Endodermal cell (in vitro differentiated cells): ENCODE measurements at regions not wholly inside any gene's neighbourhood (a gene's known extent, or its start where the extent isn't known, plus 50 kb on each side); places are given as distances from the start of the nearest gene placed in this dataset.

Experiments
- DNase-seq: peaks from one replicate; pipeline ENCODE4 v3.0.0-alpha.2; 2017
- H3K27ac ChIP-seq: 2 replicates; pipeline ENCODE4 v1.5.1; 2013; ENCODE audit warnings: mild to moderate bottlenecking, low read depth, low read length, moderate library complexity
- H3K27me3 ChIP-seq: 2 replicates; pipeline ENCODE4 v1.6.1; 2013; ENCODE audit warnings: mild to moderate bottlenecking, low read length, moderate library complexity; ENCODE audit not compliant: insufficient read depth, control insufficient read depth, poor library complexity, severe bottlenecking
- H3K36me3 ChIP-seq: 2 replicates; pipeline ENCODE4 v1.7.0; 2013; ENCODE audit warnings: mild to moderate bottlenecking, low read length, moderate library complexity; ENCODE audit not compliant: control insufficient read depth, insufficient read depth
- H3K4me1 ChIP-seq: one replicate; pipeline ENCODE4 v1.7.0; 2013; ENCODE audit warnings: low read length; ENCODE audit not compliant: control insufficient read depth, insufficient read depth
- H3K4me3 ChIP-seq: 2 replicates; pipeline ENCODE4 v1.5.1; 2013; ENCODE audit warnings: mild to moderate bottlenecking, low read length, moderate library complexity
- H3K9ac ChIP-seq: 2 replicates; pipeline ENCODE4 v1.6.1; 2013; ENCODE audit warnings: mild to moderate bottlenecking, low read length, moderate library complexity; ENCODE audit not compliant: poor library complexity, severe bottlenecking; ENCODE audit errors: extremely low read depth
- H3K9me3 ChIP-seq: 2 replicates; pipeline ENCODE4 v1.6.1; 2013; ENCODE audit warnings: mild to moderate bottlenecking, low read length, moderate library complexity; ENCODE audit not compliant: control insufficient read depth
- H3K27ac Mint-ChIP-seq: 2 replicates; pipeline ENCODE4 v1.8.0; 2020; ENCODE audit warnings: mixed read lengths
- H3K27me3 Mint-ChIP-seq: 2 replicates; pipeline ENCODE4 v1.8.0; 2021; ENCODE audit warnings: mild to moderate bottlenecking, mixed read lengths; ENCODE audit not compliant: insufficient read depth
- H3K36me3 Mint-ChIP-seq: 2 replicates; pipeline ENCODE4 v1.8.0; 2020; ENCODE audit warnings: low read depth, mixed read lengths
- H3K4me1 Mint-ChIP-seq: 2 replicates; pipeline ENCODE4 v1.8.0; 2020; ENCODE audit warnings: mixed read lengths
- H3K4me3 Mint-ChIP-seq: 2 replicates; pipeline ENCODE4 v1.8.0; 2020; ENCODE audit warnings: mild to moderate bottlenecking, moderate library complexity, mixed read lengths
- H3K9me3 Mint-ChIP-seq: 2 replicates; pipeline ENCODE4 v1.8.0; 2020; ENCODE audit warnings: mild to moderate bottlenecking, mixed read lengths
- WGBS, 2 experiments: methylation state at CpG; one replicate each; pipeline versions ENCODE4 v1.1.5 to v1.1.7; 2013; ENCODE audit warnings: missing lambda C conversion rate in 2 of 2, mixed read lengths in 1 of 2; ENCODE audit not compliant: insufficient coverage in 1 of 2, insufficient read length in 1 of 2; 5-methylcytosine and 5-hydroxymethylcytosine counted together
- TF ChIP-seq, protein P1 (sequence below): fragments of 200-600 bp; sonication (generic); conservative IDR thresholded peaks from 2 replicates; pipeline ENCODE4 v1.5.0; 2021; ENCODE audit warnings: antibody characterized with exemption, mild to moderate bottlenecking

DNA sequence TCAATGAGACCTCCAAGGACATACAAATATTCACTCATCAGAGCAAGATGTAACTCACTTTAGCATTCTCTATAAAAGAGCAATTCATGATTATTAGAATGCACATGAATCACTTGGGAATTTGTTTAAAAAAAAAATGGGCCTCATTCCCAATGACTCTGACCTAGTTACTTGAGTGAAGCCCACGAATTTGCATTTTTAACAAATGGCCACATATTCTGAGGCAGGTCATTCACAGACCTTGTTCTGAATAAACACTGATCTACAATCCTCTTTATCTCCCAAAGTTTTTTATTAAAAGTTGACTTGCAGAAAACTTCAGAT lies 255.1 kb upstream of the VEGFC start:
- Mint-ChIP-seq H3K27me3 (no peaks in the 10 kb centered on the region), H3K4me1 (peaks cover 5% of the 10 kb centered on the region), H3K36me3 (no peaks in the 10 kb centered on the region), H3K4me3 (no peak overlapping the region), H3K9me3 (no peaks in the 10 kb centered on the region), H3K27ac (no peak overlapping the region)
- TF ChIP-seq, protein P1, sequence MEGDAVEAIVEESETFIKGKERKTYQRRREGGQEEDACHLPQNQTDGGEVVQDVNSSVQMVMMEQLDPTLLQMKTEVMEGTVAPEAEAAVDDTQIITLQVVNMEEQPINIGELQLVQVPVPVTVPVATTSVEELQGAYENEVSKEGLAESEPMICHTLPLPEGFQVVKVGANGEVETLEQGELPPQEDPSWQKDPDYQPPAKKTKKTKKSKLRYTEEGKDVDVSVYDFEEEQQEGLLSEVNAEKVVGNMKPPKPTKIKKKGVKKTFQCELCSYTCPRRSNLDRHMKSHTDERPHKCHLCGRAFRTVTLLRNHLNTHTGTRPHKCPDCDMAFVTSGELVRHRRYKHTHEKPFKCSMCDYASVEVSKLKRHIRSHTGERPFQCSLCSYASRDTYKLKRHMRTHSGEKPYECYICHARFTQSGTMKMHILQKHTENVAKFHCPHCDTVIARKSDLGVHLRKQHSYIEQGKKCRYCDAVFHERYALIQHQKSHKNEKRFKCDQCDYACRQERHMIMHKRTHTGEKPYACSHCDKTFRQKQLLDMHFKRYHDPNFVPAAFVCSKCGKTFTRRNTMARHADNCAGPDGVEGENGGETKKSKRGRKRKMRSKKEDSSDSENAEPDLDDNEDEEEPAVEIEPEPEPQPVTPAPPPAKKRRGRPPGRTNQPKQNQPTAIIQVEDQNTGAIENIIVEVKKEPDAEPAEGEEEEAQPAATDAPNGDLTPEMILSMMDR: no peak
- H3K27me3 ChIP-seq: peaks cover 5% of the 10 kb centered on the region
- no peaks in the 10 kb centered on the region for H3K36me3 ChIP-seq
- H3K9ac ChIP-seq: no peak overlapping the region
- 0 to 5% methylated on average over 1 of the region's 1 CpG for WGBS, 2 experiments
- DNase-seq: no peak
- H3K9me3 ChIP-seq: no peaks in the 10 kb centered on the region
- no peaks in the 10 kb centered on the region for H3K4me1 ChIP-seq
- no peak overlapping the region for H3K4me3 ChIP-seq
- H3K27ac ChIP-seq: no peak overlapping the region

DNA sequence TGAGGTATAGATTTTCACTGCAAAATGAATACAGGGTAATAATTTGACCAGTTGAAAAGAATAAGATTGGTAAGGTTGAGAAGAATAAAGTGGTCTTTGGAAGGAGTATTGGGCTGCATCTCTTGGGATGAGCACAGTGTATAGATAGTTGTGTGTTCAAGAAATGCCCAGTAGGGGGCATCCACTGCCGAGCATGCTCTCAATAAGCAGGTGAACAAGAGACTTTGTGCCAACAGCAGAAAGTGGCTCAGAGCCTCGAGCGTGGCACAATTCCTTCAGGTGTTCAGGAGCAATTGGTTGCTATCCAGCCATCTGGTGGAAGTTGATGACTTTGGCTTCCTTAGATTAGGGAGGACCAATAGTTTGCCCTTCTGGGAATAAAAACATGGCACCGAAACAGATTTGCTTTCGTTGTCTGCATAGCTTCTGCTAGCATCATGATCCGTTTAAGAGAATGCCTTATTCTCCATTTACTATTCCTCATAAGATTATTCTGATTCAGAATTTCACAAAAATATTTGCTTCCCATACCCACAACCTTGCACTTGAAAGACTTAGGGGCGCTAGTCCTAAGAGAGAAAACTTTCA lies 258.1 kb upstream of the NEIL3 start:
- Histone ChIP-seq H3K4me1 (no peaks in the 10 kb centered on the region), H3K27ac (no peak overlapping the region), H3K9ac (no peak overlapping the region), H3K36me3 (no peaks in the 10 kb centered on the region), H3K27me3 (peaks cover 5% of the 10 kb centered on the region), H3K4me3 (no peak overlapping the region), H3K9me3 (no peaks in the 10 kb centered on the region)
- peak; percentile 76 for DNase-seq
- Mint-ChIP-seq H3K36me3 (no peaks in the 10 kb centered on the region), H3K9me3 (no peaks in the 10 kb centered on the region), H3K4me3 (no peak overlapping the region), H3K4me1 (no peaks in the 10 kb centered on the region), H3K27ac (no peak overlapping the region), H3K27me3 (no peaks in the 10 kb centered on the region)
- 80 to 84% methylated on average over 6 to 7 of the region's 7 CpGs for WGBS, 2 experiments
- TF ChIP-seq, protein P1: peak; percentile 84

DNA sequence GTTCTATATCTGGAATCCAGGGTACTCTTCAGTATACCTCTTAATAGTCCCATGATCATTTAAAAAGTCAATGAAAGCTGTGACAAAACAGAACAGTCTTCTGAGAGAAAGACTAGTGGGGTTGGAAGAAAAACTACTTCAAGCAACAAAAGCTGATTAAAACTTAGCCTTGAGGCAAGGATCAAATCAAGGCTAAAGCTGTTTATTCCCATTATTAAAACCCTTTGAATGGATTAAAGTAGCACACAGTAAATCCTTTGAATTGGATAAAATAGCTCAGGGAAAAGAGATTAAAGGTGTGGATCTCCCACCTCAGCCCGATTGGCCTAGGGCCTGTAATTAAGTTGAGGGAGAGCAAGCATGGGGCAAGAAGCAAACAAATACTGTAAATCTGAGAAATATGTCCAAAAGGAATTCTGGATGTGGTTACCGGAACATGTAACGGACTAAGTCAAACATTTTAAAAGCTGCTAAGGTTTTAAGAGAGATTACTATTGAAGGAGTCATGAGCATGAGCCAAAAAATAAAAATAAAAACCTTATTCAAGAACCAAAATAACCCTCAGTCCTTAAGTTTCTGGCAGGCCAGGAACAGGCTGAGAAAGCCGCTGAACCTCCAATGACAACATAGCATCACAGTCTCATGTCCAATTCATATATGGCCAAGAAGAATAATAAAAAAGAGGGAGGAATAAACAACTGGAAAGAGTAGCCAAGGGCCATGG lies 257.3 kb upstream of the NEIL3 start:
- H3K4me3 ChIP-seq: no peak overlapping the region
- TF ChIP-seq, protein P1: no peak
- Mint-ChIP-seq H3K27me3 (no peaks in the 10 kb centered on the region), H3K4me3 (no peak overlapping the region), H3K9me3 (no peaks in the 10 kb centered on the region), H3K36me3 (no peaks in the 10 kb centered on the region), H3K27ac (no peak overlapping the region), H3K4me1 (no peaks in the 10 kb centered on the region)
- H3K9me3 ChIP-seq: no peaks in the 10 kb centered on the region
- no peak overlapping the region for H3K27ac ChIP-seq
- no peak for DNase-seq
- H3K27me3 ChIP-seq: peaks cover 5% of the 10 kb centered on the region
- WGBS, 2 experiments: 86 to 90% methylated on average over 3 to 4 of the region's 4 CpGs
- no peaks in the 10 kb centered on the region for H3K36me3 ChIP-seq
- no peak overlapping the region for H3K9ac ChIP-seq
- H3K4me1 ChIP-seq: no peaks in the 10 kb centered on the region
